Right atrium auricular region (tissue), 2 donors: ENCODE measurements at regions not wholly inside any gene's neighbourhood (a gene's known extent, or its start where the extent isn't known, plus 50 kb on each side); places are given as distances from the start of the nearest gene placed in this dataset.

Experiments used
- DNase-seq: peaks from one replicate; pipeline ENCODE4 v3.0.0-alpha.2; 2019; ENCODE audit warnings: low spot score
- H3K27ac ChIP-seq, 2 donors: fragments of 200-600 bp; sonication (generic); 1 replicate in 1 of 2; 2 replicates in 1 of 2; pipeline ENCODE4 v1.5.1; 2016 to 2019
- H3K27me3 ChIP-seq, 2 donors: fragments of 200-600 bp; sonication (generic); one replicate each; pipeline versions ENCODE4 v1.5.1 to v1.6.0; 2017 to 2019
- H3K36me3 ChIP-seq: fragments of 200-600 bp; sonication (generic); one replicate; pipeline ENCODE4 v1.5.1; 2016
- H3K4me1 ChIP-seq, 2 donors: fragments of 200-600 bp; sonication (generic); one replicate each; pipeline versions ENCODE4 v1.5.1 to v1.6.0; 2017 to 2019
- H3K4me3 ChIP-seq, 2 donors: fragments of 200-600 bp; sonication (generic); 1 replicate in 1 of 2; 2 replicates in 1 of 2; pipeline ENCODE4 v1.5.1; 2017 to 2019; ENCODE audit warnings: mild to moderate bottlenecking in 1 of 2, moderate library complexity in 1 of 2
- H3K9me3 ChIP-seq, 2 donors: fragments of 200-600 bp; sonication (generic); one replicate each; pipeline ENCODE4 v1.5.1; 2019
- CTCF ChIP-seq, 2 donors: fragments of 200-600 bp; sonication (generic); IDR thresholded peaks; one replicate each; pipeline ENCODE4 v1.5.1; 2019; ENCODE audit warnings: antibody characterized with exemption in 2 of 2

- H3K27ac ChIP-seq: no peak overlapping the region
- H3K36me3 ChIP-seq: no peaks in the 10 kb centered on the region
- no peaks in the 10 kb centered on the region for H3K9me3 ChIP-seq
- H3K4me3 ChIP-seq: no peak overlapping the region
- no peaks in the 10 kb centered on the region for H3K27me3 ChIP-seq
- H3K4me1 ChIP-seq: no peaks in the 10 kb centered on the region
- no peak for TF ChIP-seq CTCF (IDR thresholded peaks at IDR 0.05)
- no peak for DNase-seq
These were observed 121.7 kb upstream of the EDNRB start for GRCh38 chr13:78040205-78040830.

GRCh38 chr13:78036841-78037240, 118.2 kb upstream of the EDNRB start:
- Histone ChIP-seq H3K27me3 (no peaks in the 10 kb centered on the region), H3K4me3 (no peak overlapping the region), H3K4me1 (no peaks in the 10 kb centered on the region), H3K27ac (no peak overlapping the region), H3K9me3 (no peaks in the 10 kb centered on the region), H3K36me3 (no peaks in the 10 kb centered on the region)
- no peak for DNase-seq
- no peak for TF ChIP-seq CTCF (IDR thresholded peaks at IDR 0.05)

- no peak overlapping the region for H3K4me3 ChIP-seq
- H3K27ac ChIP-seq: no peak overlapping the region
- no peaks in the 10 kb centered on the region for H3K27me3 ChIP-seq
- no peak for TF ChIP-seq CTCF (IDR thresholded peaks at IDR 0.05)
- H3K9me3 ChIP-seq: no peaks in the 10 kb centered on the region
- H3K4me1 ChIP-seq: no peaks in the 10 kb centered on the region
- no peaks in the 10 kb centered on the region for H3K36me3 ChIP-seq
- no peak for DNase-seq
These were observed 116.9 kb upstream of the EDNRB start for GRCh38 chr13:78035500-78035899.

- Histone ChIP-seq H3K4me3 (no peak overlapping the region), H3K36me3 (no peaks in the 10 kb centered on the region), H3K9me3 (no peaks in the 10 kb centered on the region), H3K27me3 (no peaks in the 10 kb centered on the region), H3K4me1 (no peaks in the 10 kb centered on the region), H3K27ac (no peak overlapping the region)
- TF ChIP-seq CTCF (IDR thresholded peaks at IDR 0.05): no peak
- no peak for DNase-seq
These were observed 114.9 kb upstream of the EDNRB start for GRCh38 chr13:78033509-78033908.

- no peak overlapping the region for H3K27ac ChIP-seq
- no peaks in the 10 kb centered on the region for H3K4me1 ChIP-seq
- H3K27me3 ChIP-seq: no peaks in the 10 kb centered on the region
- DNase-seq: no peak
- H3K4me3 ChIP-seq: no peak overlapping the region
- no peaks in the 10 kb centered on the region for H3K9me3 ChIP-seq
- no peaks in the 10 kb centered on the region for H3K36me3 ChIP-seq
- TF ChIP-seq CTCF (IDR thresholded peaks at IDR 0.05): no peak
These were observed 113.5 kb upstream of the EDNRB start for GRCh38 chr13:78032132-78032531.

- DNase-seq: no peak
- H3K9me3 ChIP-seq: no peaks in the 10 kb centered on the region
- no peak for TF ChIP-seq CTCF (IDR thresholded peaks at IDR 0.05)
These were observed 111.8 kb upstream of the EDNRB start for GRCh38 chr13:78030341-78030896.

More at GRCh38 chr13:78030341-78030896, 111.8 kb upstream of the EDNRB start:
- H3K4me3 ChIP-seq: no peak overlapping the region
- no peaks in the 10 kb centered on the region for H3K4me1 ChIP-seq
- no peak overlapping the region for H3K27ac ChIP-seq
- no peaks in the 10 kb centered on the region for H3K27me3 ChIP-seq
- H3K36me3 ChIP-seq: no peaks in the 10 kb centered on the region
